Astrocyte of the spinal cord (primary cell): ENCODE measurements at regions not wholly inside any gene's neighbourhood (a gene's known extent, or its start where the extent isn't known, plus 50 kb on each side); places are given as distances from the start of the nearest gene placed in this dataset.
"Not testable (repeated sequence)": the region's sequence is repeated elsewhere in the genome, so short reads cannot be mapped to it uniquely, and the experiment has no call there.

ENCODE experiments used
- DNase-seq: peaks from one replicate; pipeline ENCODE4 v3.0.0; 2011; ENCODE audit warnings: low read depth, low spot score
- H3K4me3 ChIP-seq: 2 replicates; pipeline ENCODE4 v1.5.1; 2011; ENCODE audit warnings: low read depth, mild to moderate bottlenecking, low read length, moderate library complexity
- in situ Hi-C: cut with HindIII; loops from 2 replicates; pipeline ENCODE4 v1.10.0; 2017; ENCODE audit warnings: low sequenced_read_pairs
- TF ChIP-seq, protein P1 (sequence below): IDR thresholded peaks from 2 replicates; pipeline ENCODE4 v1.5.1; 2012; ENCODE audit warnings: low read depth, mild to moderate bottlenecking, low read length, inconsistent platforms

DNA sequence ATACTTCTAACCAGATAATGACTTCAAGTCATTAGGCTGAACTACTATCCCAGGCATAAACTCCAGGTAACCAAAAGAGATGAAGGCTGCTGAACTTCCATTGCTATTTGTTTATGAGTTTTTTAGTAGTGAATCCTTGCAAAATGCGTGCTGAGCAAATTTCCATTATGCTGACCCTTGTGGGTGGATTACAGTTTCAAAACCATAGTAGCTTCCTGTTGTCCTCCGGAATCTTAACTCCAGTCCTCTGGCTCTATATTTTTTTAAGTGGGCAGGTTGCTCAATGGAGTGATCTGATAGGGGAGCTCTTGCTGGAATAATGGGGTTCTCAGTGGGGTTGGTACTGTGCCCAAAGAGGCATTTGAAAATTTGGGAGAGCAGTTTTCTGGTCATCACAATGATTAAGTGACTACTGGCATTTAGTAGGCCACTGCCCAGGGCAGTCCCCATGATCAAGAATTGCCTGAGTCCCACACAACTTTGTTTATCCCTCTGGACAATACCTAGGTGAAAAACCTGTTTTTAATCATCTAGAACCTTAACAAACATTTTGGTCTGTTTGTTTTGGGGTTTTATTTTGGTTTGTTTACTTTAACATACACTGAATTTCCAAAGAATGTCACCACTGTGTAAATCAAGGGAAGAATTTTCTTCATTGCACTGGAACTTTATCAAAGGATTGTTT lies 302.3 kb upstream of the GATB start:
- TF ChIP-seq, protein P1, sequence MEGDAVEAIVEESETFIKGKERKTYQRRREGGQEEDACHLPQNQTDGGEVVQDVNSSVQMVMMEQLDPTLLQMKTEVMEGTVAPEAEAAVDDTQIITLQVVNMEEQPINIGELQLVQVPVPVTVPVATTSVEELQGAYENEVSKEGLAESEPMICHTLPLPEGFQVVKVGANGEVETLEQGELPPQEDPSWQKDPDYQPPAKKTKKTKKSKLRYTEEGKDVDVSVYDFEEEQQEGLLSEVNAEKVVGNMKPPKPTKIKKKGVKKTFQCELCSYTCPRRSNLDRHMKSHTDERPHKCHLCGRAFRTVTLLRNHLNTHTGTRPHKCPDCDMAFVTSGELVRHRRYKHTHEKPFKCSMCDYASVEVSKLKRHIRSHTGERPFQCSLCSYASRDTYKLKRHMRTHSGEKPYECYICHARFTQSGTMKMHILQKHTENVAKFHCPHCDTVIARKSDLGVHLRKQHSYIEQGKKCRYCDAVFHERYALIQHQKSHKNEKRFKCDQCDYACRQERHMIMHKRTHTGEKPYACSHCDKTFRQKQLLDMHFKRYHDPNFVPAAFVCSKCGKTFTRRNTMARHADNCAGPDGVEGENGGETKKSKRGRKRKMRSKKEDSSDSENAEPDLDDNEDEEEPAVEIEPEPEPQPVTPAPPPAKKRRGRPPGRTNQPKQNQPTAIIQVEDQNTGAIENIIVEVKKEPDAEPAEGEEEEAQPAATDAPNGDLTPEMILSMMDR: no peak
- DNase-seq: no peak
- H3K4me3 ChIP-seq: no peak overlapping the region
- in situ Hi-C loops: no loop called here

DNA sequence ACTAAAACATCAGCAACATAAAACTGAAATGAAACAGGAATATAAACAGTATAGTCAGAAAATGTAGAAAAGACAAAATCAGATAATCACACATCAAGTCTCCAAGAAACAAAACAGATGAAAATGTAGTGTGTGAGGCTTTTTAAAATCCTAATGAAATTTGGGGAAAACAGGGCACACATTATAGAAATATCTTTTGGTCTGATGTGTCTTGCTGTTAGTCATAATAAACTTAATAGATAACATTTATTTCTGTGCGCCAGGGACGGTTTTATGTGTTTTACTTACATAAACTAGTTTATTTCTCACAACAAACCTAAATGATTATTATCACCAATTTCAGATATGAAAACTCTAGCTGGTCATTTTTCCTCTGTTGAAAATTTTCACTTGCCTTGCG lies 293.9 kb upstream of the GATB start:
- in situ Hi-C loops: no loop called here
- TF ChIP-seq, protein P1: no peak
- DNase-seq: no peak
- no peak overlapping the region for H3K4me3 ChIP-seq

DNA sequence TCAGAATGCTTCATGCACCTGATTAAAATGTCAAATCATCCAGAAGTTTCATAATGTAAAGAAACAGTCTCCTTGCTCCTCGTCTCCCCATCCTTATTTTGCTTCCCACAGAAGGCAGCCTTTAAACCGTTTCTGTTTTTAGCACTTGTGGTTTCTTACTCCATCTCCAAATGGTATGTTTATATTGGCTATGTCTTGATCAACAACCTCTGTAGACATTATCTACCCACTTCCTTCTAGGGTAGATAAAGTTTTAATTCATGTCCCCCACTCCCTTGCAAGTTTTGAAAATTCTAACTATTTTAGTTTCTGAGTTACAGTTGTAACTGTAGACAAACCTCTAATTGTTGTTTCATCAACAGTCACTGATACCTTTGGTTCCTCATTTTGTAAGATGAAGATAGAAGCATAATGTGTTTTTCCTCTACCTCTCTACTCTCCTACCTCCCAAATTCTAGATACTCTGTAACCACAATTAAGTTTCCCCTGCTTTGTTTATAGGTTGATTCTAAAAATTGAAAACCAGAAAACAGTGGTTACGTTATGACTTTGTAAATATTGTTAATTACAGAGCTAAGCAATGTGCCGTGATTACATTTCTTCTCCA lies 291.7 kb upstream of the GATB start:
- H3K4me3 ChIP-seq: no peak overlapping the region
- peak; percentile 59 for DNase-seq
- in situ Hi-C loops: no loop called here
- TF ChIP-seq, protein P1: no peak

GRCh38 chr4:152051332-152051731 lies 290.5 kb upstream of the GATB start:
- in situ Hi-C loops, H3K4me3 ChIP-seq, DNase-seq: not testable (repeated sequence)

DNA sequence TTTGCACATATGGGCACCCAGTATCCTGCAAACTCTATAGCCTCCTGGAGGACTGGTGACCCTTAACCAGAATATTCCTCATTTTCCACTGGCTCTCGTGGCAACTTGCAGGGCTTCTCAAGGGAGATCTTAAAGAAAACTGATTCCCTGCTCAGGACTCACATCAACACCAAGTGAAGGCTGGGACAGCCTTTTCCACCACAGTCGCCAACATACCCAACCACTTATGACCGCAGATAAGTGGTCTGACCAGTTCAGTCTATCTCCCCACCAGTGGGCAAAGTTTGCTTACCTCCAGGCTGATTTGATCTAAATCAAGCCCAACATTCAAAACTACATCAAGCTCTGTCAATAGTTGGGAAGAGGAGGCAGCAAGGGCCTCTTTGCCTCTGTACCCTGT lies 289.3 kb upstream of the GATB start:
- H3K4me3 ChIP-seq: no peak overlapping the region
- TF ChIP-seq, protein P1: no peak
- no peak for DNase-seq
- in situ Hi-C loops: no loop called here

GRCh38 chr4:152047451-152047850 lies 286.6 kb upstream of the GATB start:
- TF ChIP-seq, protein P1: no peak
- DNase-seq: no peak
- in situ Hi-C loops: no loop called here
- H3K4me3 ChIP-seq: no peak overlapping the region

GRCh38 chr4:152045807-152046571 lies 285.2 kb upstream of the GATB start:
- in situ Hi-C loops: no loop called here
- no peak for DNase-seq
- no peak overlapping the region for H3K4me3 ChIP-seq
- TF ChIP-seq, protein P1: peak; percentile 68
